GM12865 (cell line): ENCODE measurements at regions not wholly inside any gene's neighbourhood (a gene's known extent, or its start where the extent isn't known, plus 50 kb on each side); places are given as distances from the start of the nearest gene placed in this dataset.
A peak's percentile ranks its signal among the peaks of the same experiment; 100 is the strongest.

Experiments used
- DNase-seq: peaks from one replicate; pipeline ENCODE4 v3.0.0; 2010; ENCODE audit warnings: low read depth
- H3K4me3 ChIP-seq: 2 replicates; pipeline ENCODE4 v1.5.1; 2011; ENCODE audit warnings: mild to moderate bottlenecking, low read depth, low read length, control low read depth
- CTCF ChIP-seq: IDR thresholded peaks from 2 replicates; pipeline ENCODE4 v1.5.1; 2011; ENCODE audit warnings: low read length, control low read depth, low read depth, inconsistent platforms; ENCODE audit not compliant: insufficient read depth; ENCODE audit errors: missing control alignments

DNA sequence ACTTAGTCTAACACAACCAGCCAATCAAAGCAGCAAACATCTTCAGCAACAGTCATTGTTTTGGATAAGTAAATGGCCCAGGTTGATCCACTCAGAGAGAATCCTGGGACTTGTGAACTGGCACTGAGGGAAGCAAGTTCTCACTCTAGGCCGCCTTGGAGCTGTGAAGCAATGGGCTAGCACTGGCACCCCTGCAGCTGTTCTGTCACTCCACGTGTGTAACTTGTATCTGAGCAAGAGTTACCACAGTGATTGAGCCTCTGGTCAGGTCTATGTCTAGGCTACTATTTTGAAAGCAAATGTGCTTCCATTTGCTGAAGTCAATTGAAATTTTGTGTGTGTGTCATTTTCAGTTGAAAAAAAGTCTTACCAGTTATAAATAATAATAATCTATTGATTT, 57.2 kb upstream of the HS3ST1 start:
- TF ChIP-seq CTCF = no peak
- H3K4me3 ChIP-seq = no peak overlapping the region
- DNase-seq = no peak

GRCh38 chr4:11484531-11484930, 55.8 kb upstream of the HS3ST1 start:
- DNase-seq = no peak
- TF ChIP-seq CTCF = no peak
- no peak overlapping the region for H3K4me3 ChIP-seq

DNA sequence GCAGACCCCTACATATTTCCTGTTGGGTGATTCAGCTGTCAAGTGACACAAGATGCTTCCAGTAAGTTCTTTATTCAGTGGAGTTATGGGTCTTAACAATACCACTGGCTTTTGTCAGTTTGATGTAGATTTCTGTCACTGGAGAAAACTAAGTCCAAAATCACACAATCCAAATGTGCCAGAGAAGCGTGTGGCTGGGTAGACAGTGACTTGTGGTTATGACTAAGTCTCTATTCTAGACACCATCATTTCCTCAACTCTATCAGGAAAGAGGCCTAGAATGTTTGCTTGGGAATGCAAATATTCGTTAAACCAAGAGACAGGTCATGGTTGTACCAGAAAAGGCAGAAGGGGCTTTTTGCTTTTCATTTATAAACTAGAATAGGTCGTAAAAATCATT, 54.4 kb upstream of the HS3ST1 start:
- no peak for DNase-seq
- no peak for TF ChIP-seq CTCF
- H3K4me3 ChIP-seq = no peak overlapping the region

- no peak overlapping the region for H3K4me3 ChIP-seq
- TF ChIP-seq CTCF = no peak
- DNase-seq = peak; percentile 70
Observed at GRCh38 chr4:11480683-11481082, 52.0 kb upstream of the HS3ST1 start.
